ENCODE measurements at regions not wholly inside any gene's neighbourhood (a gene's known extent, or its start where the extent isn't known, plus 50 kb on each side); places are given as distances from the start of the nearest gene placed in this dataset.

GRCh38 chr11:103601225-103601846 is 435.1 kb upstream of the DDI1 start:
- intact Hi-C loops (cut with micrococcal nuclease), result loop anchor here (10.0 kb wide), 1 partner anchor 567 kb away; no protein-coding TSS in a partner anchor
- Histone ChIP-seq H3K4me1 (ENCODE audit: control insufficient read depth, insufficient read depth, low read length) (no peaks in the 10 kb centered on the region), H3K36me3 (ENCODE audit: control insufficient read depth, insufficient read depth, low read length) (no peaks in the 10 kb centered on the region), H3K27ac (ENCODE audit: low read length) (no peak overlapping the region), H3K9me3 (ENCODE audit: control insufficient read depth, insufficient read depth, low read length) (no peaks in the 10 kb centered on the region), H3K27me3 (ENCODE audit: control insufficient read depth, insufficient read depth, low read length) (no peaks in the 10 kb centered on the region), H3K4me3 (ENCODE audit: low read length) (no peak overlapping the region)
- Mint-ChIP-seq H3K27ac (no peak overlapping the region), H3K4me1 (no peaks in the 10 kb centered on the region), H3K9me3 (no peaks in the 10 kb centered on the region), H3K27me3 (ENCODE audit: low read depth in 2 of 2) (peaks cover 4 to 15% of the 10 kb centered on the region in 2 donors), H3K36me3 (no peaks in the 10 kb centered on the region), H3K4me3 (no peak overlapping the region)
- TF ChIP-seq CTCF (IDR thresholded peaks at IDR 0.05), result peak; percentile 53
- ATAC-seq, result peak; percentile 63 to 70 (median 70)
- peak in 1 of 2 donors; percentile 39 for DNase-seq
- no CpG with 5 or more reads among the region's 3 CpGs for WGBS (ENCODE audit: insufficient coverage)

GRCh38 chr11:103602840-103603239 is 433.6 kb upstream of the DDI1 start:
- Mint-ChIP-seq H3K36me3 (no peaks in the 10 kb centered on the region), H3K4me3 (no peak overlapping the region), H3K4me1 (no peaks in the 10 kb centered on the region), H3K27me3 (ENCODE audit: low read depth in 2 of 2) (peaks cover 4 to 15% of the 10 kb centered on the region in 2 donors), H3K9me3 (no peaks in the 10 kb centered on the region), H3K27ac (no peak overlapping the region)
- H3K36me3 ChIP-seq (ENCODE audit: control insufficient read depth, insufficient read depth, low read length), result no peaks in the 10 kb centered on the region
- no peak for TF ChIP-seq CTCF (IDR thresholded peaks at IDR 0.05)
- no peak overlapping the region for H3K27ac ChIP-seq (ENCODE audit: low read length)
- no peaks in the 10 kb centered on the region for H3K27me3 ChIP-seq (ENCODE audit: control insufficient read depth, insufficient read depth, low read length)
- H3K9me3 ChIP-seq (ENCODE audit: control insufficient read depth, insufficient read depth, low read length), result no peaks in the 10 kb centered on the region
- intact Hi-C loops (cut with micrococcal nuclease), result loop anchor here (10.0 kb wide), 1 partner anchor 568 kb away; no protein-coding TSS in a partner anchor
- no peak overlapping the region for H3K4me3 ChIP-seq (ENCODE audit: low read length)
- DNase-seq, result no peak
- ATAC-seq, result no peak
- H3K4me1 ChIP-seq (ENCODE audit: control insufficient read depth, insufficient read depth, low read length), result no peaks in the 10 kb centered on the region

- H3K4me1 ChIP-seq (ENCODE audit: control insufficient read depth, insufficient read depth, low read length), result no peaks in the 10 kb centered on the region
- no peaks in the 10 kb centered on the region for H3K4me1 Mint-ChIP-seq
- H3K36me3 Mint-ChIP-seq, result no peaks in the 10 kb centered on the region
- no peaks in the 10 kb centered on the region for H3K27me3 ChIP-seq (ENCODE audit: control insufficient read depth, insufficient read depth, low read length)
- no peak overlapping the region for H3K4me3 ChIP-seq (ENCODE audit: low read length)
- no peaks in the 10 kb centered on the region for H3K9me3 Mint-ChIP-seq
- H3K27ac Mint-ChIP-seq, result no peak overlapping the region
- no peak for DNase-seq
- no peak for ATAC-seq
- TF ChIP-seq CTCF (IDR thresholded peaks at IDR 0.05), result no peak
- intact Hi-C loops (cut with micrococcal nuclease), result loop anchor here (10.0 kb wide), 1 partner anchor 570 kb away; no protein-coding TSS in a partner anchor
- WGBS (ENCODE audit: insufficient coverage), result 90% methylated on average over 1 of the region's 2 CpGs
- no peaks in the 10 kb centered on the region for H3K9me3 ChIP-seq (ENCODE audit: control insufficient read depth, insufficient read depth, low read length)
- no peaks in the 10 kb centered on the region for H3K36me3 ChIP-seq (ENCODE audit: control insufficient read depth, insufficient read depth, low read length)
- peaks cover under 1 to 22% of the 10 kb centered on the region in 2 donors for H3K27me3 Mint-ChIP-seq (ENCODE audit: low read depth in 2 of 2)
- H3K27ac ChIP-seq (ENCODE audit: low read length), result no peak overlapping the region
- no peak overlapping the region for H3K4me3 Mint-ChIP-seq
Observed at GRCh38 chr11:103604310-103604709, 432.1 kb upstream of the DDI1 start.

GRCh38 chr11:103608566-103608965 is 427.9 kb upstream of the DDI1 start:
- H3K4me1 Mint-ChIP-seq, result no peaks in the 10 kb centered on the region
- intact Hi-C loops (cut with micrococcal nuclease), result loop anchor here (10.0 kb wide), 1 partner anchor 574 kb away; no protein-coding TSS in a partner anchor

More at GRCh38 chr11:103608566-103608965, 427.9 kb upstream of the DDI1 start:
- H3K9me3 Mint-ChIP-seq, result peaks cover 0 to 2% of the 10 kb centered on the region in 2 donors
- no peak for TF ChIP-seq CTCF (IDR thresholded peaks at IDR 0.05)
- H3K27ac Mint-ChIP-seq, result no peak overlapping the region
- no peak overlapping the region for H3K4me3 ChIP-seq (ENCODE audit: low read length)
- DNase-seq (no peak), ATAC-seq (no peak)
- H3K4me3 Mint-ChIP-seq, result no peak overlapping the region
- no peak overlapping the region for H3K27ac ChIP-seq (ENCODE audit: low read length)
- no peaks in the 10 kb centered on the region for H3K9me3 ChIP-seq (ENCODE audit: control insufficient read depth, insufficient read depth, low read length)
- H3K4me1 ChIP-seq (ENCODE audit: control insufficient read depth, insufficient read depth, low read length), result no peaks in the 10 kb centered on the region
- no peaks in the 10 kb centered on the region for H3K36me3 ChIP-seq (ENCODE audit: control insufficient read depth, insufficient read depth, low read length)
- peaks cover 2 to 12% of the 10 kb centered on the region in 2 donors for H3K27me3 Mint-ChIP-seq (ENCODE audit: low read depth in 2 of 2)
- no peaks in the 10 kb centered on the region for H3K27me3 ChIP-seq (ENCODE audit: control insufficient read depth, insufficient read depth, low read length)
- WGBS (ENCODE audit: insufficient coverage), result 68% methylated on average over 2 of the region's 3 CpGs
- H3K36me3 Mint-ChIP-seq, result no peaks in the 10 kb centered on the region
